ENCODE measurements at regions not wholly inside any gene's neighbourhood (a gene's known extent, or its start where the extent isn't known, plus 50 kb on each side); places are given as distances from the start of the nearest gene placed in this dataset.

DNA sequence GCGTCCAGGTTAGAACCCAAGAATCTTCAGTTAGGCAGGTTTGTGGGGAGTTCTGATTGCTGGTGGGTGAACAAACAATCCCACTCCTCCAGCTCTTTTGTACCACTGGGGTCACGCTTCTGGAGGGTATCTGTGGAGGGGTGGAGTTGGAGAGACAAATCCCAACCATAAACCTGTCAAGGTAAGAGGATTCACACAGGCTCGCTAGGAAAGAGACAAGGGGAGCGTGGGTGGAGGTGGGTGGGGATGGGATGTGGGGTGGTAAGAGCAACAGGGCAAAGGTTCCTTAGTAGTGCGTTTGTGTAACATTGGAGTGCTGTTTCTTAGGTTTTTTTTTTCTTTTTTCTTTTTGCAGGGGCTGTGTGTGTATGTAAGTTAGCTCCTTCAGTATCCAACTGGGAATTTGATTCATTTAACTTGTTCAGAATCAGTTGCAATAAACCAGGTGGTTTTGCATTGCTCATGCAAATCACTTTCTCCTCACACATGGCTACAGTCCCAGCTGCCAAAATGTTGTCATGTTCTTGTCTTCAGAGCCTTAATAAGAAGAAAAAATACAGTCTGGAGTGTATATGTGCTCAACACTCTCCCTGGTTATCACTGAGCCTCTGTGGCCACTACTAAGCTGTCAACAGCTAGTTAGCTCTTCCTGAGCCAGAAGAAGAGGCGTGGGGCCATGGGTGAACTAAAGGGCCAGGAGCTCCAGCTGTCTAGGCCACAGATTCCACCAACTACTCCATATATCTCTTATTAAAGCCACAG is 164.0 kb upstream of the RAD23B start:
- DNase-seq (ENCODE audit: low read depth), result no peak

DNA sequence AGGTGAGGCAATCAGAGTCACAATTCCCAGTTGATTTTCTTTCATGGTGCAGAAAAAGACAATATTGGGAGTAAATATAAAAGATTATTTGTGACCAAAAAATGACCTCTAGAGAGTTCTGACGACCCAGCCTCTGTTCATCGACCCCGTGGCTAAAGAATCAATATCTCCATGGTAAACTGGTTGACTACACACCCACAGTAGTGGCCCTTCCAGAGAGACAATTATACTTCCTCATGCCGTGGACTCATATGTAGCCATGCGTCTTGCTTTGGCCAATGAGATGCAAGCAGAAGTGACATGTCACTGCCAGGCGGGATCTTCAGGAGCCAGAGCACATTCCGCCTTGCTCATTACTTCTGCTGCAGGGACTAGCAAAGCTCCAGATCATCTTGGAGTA is 163.3 kb upstream of the RAD23B start:
- no peak for DNase-seq (ENCODE audit: low read depth)

DNA sequence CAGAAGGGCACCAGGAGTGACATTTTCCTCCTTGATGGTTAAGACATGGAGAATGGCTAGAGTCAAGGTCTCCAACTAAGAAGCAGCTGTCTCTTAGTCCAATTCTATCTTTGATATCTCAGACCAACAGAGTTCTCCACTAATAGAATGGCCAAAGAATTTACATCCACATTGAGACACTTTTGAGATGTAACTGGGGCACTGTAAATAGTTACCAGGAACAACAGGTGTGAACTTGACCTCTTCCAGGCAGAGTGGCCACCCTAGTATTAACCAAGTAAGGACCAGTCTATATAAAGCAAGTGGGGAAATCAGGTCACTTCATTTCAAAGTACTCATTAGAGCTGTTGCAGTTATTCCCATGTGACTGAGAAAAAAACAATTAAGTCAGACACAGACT is 159.7 kb upstream of the RAD23B start:
- DNase-seq (ENCODE audit: low read depth), result no peak

DNA sequence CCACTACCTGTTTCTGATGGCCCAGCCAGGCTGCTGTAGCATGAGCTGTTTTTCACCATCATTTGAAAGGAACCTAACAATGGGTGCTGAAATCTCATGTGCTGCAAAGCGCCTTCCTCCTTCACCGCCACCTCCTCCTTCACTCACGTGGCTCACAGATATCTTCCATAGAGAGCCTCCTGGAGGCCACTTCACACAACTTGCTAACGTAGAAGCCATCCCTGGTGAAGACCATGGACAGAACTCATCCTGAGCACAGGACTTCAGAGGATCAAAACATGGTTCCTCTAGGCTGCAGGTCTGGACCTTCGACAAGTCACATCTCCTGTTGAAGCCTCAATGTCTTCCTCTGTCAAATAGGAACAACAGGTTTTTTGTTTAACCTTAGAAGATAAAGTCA is 155.5 kb upstream of the RAD23B start:
- DNase-seq (ENCODE audit: low read depth), result no peak

DNA sequence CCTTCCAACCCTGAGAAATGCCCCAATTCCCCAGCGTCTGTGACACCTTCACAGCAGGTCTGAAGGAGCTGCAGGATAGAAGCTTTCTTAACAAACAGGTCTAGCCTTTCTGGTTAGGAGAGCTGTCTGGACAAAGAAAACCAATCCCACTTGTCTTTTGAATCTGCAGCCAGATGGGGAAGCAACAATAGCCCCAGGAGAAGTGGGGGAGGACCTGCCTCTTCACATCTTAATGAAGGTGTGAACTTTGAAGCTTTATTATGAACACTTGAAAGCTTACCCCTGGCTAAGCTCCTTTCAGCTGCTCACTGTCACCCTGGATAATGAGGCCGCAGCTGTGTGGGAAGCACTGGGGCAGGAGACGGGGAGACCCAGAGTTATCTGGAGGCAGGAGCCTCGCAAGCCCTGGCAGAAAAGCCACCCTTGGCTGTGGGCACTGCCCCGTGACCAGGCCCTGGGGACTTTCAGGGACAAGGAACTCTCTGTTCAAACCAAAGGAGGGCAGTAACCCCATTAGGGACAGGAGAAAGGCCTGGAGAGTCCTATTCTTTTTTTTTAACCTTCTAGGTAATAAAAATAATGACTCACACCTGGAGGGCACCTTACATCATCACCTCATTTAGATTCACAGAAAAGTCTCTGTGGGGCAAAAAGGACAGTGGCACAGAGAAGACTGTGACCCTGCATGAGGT is 151.8 kb upstream of the RAD23B start:
- DNase-seq (ENCODE audit: low read depth), result peak; percentile 17

DNA sequence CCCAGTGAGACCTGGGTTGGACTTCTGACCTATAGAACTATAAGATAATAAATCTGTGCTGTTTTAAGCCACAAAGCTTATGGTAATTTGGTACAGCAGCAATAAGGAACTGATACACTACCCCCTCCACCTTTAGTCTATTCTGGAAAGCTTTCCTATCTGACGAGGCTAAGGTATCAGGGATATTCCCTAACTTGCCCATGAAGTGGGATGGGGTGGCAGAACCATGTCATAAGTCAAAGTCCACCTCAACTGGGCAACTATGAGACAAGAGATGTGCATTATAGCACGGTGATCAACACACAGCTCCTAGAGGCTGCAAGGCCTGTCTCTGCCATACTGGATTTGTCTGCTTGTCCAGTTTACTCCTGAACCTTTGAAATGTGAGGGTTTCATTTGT is 146.8 kb upstream of the RAD23B start:
- no peak for DNase-seq (ENCODE audit: low read depth)

DNA sequence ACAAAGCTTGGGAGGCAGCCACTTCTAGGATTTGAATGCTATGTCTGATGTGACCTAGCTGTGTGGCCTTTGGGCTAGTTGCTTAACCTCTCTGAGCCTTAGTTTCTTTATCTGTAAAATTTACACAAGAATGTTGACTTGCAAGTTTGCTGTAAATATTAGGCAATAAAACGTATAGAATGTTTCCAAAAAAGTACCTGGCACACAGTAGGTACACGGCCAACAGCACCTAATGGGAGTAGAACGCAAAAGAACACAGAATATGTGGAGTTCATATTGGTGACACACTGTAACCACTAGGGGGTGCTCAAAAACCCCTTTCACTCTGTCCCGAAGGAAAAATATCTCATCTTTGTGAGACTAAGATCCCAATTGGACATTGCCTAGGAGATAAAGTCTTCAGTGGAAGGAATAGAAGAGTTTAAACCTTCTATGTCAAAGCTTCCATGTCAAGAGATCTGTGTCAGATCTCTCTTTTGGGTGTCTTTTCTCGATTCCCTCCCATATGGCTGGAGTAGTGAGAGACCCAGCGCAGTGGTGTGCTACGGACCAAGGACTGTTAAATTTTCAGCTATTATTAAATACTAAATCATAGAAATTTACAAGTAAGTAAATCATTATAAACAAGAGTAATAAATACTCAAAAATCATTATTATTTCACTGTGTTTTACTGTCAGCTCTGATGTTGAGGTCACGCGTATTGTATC is 145.4 kb upstream of the RAD23B start:
- DNase-seq (ENCODE audit: low read depth), result peak; percentile 44

DNA sequence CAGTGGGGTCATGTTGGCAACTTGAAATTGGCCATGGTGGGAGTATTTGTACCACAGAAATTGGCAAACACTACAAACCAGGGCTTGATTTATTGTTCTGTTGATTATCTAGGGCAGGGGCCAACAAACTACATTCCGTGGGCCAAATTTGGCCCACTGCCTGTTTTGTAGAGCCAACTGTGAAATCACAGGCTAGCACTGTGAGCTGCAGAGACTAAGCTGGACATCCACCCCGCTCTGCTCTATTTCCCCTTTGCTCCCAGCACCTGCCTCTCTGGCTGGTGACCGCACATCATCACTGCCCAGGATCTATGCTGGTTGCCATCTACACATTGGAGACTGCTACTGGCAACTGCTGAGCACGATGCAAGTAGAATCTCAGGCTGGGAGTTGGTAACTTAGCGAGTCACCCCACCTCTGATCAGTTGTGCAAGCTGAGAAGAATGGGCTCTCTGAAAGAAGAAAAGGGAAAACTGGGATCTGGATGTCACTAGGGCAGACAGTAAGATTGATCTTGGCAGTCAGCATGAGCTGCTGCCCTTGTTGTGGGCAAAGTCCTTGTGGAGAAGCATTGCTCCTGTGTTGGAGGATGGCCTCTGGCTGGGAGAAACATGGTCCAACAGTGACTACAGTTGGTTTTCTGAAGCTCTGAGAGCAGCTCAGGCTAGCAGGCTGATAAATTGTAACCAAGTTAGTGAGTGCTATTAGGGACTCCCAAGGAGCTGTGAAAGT is 144.7 kb upstream of the RAD23B start:
- DNase-seq (ENCODE audit: low read depth), result no peak

DNA sequence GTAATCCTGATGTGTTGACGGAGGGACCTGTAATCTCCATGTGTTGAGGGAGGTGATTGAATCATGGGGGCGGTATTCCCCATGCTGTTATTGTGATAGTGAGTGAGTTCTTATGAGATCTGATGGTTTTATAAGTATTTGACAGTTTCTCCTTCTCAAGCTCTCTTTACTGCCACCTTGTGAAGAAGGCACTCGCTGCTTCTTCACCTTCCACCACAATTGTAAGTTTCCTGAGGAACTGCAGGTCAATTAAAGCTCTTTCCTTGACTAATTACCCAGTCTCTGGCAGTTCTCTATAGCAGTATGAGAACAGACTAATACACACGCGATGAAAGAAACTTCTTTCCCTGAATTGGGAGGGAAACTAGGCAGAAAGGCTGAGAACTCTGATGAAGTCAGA is 141.1 kb upstream of the RAD23B start:
- no peak for DNase-seq (ENCODE audit: low read depth)

DNA sequence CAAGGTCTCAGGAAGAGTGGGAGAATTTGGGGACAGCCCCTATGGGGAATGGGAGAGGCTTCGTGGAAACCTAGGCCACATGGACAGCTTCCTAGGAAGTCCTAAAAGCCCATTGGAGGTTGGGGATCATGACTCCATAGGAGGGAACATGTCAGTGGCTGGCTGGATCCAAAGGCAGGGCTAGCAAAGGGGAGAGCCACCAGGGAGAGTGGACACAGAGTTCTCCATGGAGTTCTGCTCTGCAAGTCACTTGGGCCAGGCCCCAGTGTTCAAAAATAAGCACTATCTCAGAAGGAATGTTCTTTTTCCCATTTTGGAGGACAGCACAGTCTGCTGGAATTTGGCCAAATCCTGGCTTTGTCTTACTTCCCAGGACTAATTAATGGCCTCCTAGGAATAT is 140.6 kb upstream of the RAD23B start:
- DNase-seq (ENCODE audit: low read depth), result no peak

DNA sequence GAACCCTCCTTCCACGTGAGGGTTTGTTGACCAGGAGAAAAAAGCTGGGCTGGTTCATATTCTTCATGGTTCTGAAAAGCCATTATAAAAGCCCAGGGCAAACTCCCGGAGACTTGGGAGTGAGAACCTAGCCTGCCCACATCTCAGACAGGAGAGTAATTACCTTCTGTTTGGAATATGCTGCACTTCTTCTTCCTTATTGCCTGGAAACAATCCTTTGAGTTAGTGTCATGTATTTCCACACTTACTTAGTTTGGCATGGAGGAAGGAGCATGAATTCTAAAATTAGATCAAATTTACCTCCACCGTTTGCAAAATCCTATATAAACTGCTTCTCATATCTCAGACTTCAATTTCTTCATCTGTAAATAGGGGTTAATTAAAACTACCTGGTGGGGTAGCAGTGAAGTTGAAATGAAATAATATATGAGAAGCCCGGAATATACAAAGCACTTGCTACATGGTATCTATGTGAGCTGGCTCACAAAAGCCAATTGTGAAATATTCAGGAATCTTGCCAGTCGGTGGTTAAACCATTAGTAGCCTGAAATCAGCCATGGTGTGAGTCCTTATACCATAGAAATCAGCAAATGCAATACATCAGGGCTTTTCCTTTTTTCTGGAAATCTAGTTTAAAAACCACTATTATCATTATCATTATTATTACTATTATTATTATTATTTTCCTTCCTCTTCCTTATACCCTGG is 140.0 kb upstream of the RAD23B start:
- DNase-seq (ENCODE audit: low read depth), result no peak

DNA sequence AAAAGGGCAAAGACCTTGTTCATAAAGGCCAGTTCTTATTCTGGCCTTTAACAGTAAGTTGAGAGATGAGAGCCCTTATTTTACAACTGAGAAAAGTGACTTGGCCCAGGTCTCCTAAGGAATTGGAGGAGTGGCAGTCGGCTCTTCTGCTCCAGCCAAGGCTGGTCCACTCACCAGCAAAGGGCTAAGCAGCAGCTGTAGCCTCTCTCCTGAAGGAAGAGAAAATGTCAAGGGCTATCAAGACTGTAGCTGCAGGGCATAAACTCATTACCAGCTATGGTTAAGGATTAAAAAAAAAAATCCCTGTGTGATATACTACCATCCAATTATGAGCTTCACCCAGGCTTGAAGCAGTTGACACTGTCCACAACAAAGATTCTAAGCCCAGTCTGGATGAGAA is 138.6 kb upstream of the RAD23B start:
- DNase-seq (ENCODE audit: low read depth), result no peak

DNA sequence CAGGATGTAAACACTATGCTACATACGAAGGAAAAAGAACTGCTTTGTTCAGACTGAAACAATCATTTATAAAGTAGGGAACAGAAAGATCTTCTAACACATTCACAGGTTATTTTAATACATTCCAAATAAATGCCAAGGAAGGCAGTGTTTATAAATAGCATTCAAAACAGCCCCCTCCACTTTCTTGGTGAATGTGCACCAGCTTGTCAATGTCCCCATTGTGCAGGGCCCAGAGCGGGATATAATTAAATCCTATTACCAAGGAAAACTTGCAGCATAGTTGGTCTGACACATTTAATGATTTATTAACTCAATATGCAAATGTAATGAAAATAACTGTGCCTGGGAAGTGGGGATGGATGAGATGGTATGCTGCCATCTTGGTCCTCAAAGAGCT is 135.9 kb upstream of the RAD23B start:
- no peak for DNase-seq (ENCODE audit: low read depth)

DNA sequence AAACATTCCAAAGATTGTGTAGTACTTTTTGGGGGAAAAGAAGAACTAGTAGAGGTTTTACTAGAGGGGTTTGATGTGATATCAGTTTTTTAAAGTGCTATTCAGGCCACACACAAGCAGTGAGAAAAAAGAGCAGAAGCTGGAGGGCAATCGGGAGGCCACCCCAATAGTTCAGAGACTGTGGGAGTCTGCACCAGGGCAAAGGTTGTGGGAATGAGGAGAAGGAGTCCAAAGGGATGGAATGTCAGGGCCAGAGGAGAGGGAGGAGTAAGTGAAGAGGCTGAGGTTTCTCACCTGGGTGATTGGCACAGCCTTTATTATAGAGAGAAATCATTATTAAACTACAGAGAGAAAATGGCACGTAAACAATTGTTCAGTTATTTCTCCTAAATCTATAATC is 134.9 kb upstream of the RAD23B start:
- DNase-seq (ENCODE audit: low read depth), result no peak

DNA sequence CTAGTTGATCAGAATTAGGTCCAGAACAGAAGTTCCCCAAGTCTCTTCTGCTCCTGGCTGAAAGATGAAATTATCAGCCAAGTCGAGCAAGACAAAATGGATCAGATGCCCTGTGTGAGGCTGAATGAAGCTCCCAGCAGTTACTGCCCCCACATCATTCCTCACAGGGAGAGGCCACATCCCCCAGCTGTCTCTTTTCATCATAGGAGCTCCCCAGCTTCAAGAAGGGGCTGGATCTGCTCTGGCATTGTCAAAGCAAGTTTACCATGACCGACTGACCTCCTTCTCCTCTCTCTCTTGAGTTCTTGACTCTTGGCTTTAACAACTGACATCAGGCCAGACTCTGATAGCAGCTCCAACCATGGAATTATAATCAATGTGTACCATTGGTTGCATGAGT is 133.3 kb upstream of the RAD23B start:
- DNase-seq (ENCODE audit: low read depth), result no peak

DNA sequence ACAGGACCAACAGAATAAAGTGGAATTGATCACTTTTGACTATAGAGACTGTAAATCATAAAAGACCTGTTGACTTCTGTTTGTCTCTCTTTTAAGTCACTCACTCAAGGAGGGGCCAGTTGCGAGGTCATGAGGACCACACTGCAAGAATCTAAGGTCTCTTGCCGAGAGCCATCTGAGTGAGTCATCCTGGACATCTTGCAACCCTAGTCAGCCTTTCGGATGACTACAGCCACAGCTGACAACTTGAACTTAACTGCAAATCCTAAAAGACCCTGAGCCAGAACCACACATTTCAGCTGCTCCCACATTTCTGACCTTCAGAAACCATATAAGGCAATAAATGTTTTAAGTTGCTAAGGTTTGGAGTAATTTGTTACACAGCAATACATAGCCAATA is 129.7 kb upstream of the RAD23B start:
- DNase-seq (ENCODE audit: low read depth), result no peak

DNA sequence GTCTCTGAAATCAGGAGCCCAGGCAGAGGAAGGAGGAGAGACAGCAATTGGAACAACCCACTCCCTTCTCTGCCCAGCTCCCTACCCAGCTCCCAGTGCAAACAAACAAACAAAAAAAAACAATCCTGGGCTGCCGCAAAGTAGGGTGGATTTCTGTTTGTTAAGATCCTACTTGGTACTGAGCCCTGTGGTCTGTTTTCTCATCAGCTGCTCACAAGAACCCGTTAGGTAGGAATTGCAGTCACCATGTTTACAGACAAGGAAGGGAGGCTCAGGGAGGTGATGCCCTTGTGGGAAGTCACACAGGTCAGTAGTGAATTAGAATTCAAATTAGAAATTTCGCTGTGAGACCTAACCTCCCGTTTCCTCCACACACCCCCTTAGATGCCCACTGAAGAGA is 128.8 kb upstream of the RAD23B start:
- no peak for DNase-seq (ENCODE audit: low read depth)

DNA sequence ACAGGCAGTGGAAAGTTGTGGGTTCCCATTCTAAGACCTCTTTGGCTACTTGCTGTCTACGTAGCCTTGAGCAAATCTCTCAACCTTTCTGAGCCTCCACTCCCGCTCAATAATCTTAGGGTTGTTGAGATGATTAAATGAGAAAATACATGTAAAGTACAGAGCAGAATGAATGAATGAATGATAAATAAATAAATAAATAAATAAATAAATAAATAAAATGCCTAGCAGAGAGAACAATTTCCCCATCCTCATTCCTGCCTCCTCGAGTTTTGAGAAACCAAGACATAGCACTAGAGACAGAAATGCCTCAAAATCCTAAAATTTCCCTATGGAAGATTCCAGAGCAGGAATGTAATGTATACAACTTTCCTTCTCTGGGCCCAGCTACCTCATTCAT is 128.3 kb upstream of the RAD23B start:
- DNase-seq (ENCODE audit: low read depth), result no peak

DNA sequence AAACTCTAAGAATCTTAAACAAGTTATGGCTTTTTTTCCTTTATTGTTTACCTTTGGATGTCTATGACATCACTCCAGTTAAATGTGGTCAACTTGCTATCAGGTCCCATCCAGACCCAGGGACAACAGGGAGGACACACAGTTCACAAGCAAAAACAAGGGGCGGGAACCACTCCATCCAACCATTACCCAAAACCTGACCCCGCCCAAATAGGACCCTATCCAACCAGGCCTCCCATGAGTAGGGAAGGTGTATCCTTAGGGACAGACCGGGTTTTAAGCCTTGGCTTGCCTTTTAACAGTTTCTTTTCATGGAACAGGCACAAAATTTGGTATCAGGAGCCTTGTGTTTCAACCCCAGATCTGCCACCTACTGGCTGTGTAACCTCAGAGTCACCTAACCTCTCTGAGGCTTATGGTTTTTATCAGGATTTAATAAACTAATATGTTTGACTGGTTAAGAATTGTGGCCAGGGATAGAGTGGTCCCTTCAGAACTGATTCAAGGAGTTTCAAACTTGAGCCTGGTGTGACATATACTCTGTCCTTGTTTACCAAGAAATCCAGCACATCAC is 127.7 kb upstream of the RAD23B start:
- no peak for DNase-seq (ENCODE audit: low read depth)

DNA sequence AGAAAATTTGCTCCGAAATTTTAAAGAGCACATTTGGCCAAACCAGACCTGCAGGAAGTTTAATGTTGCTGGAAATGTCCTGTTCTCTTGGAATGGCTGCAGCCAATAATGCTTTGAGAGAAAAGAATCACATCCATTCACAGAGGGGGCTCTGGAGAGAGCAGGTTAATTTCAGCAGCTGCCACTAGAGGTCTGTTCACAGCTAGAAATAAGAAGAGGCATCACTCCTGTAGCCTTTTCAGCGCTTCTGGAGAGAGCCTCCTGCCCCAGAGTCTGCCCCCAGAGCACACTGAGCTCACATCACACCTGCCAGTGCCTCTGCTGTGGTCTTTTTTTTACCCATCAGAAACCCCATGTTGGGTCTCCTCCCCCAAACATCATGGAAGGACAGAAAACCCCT is 124.8 kb upstream of the RAD23B start:
- DNase-seq (ENCODE audit: low read depth), result no peak

DNA sequence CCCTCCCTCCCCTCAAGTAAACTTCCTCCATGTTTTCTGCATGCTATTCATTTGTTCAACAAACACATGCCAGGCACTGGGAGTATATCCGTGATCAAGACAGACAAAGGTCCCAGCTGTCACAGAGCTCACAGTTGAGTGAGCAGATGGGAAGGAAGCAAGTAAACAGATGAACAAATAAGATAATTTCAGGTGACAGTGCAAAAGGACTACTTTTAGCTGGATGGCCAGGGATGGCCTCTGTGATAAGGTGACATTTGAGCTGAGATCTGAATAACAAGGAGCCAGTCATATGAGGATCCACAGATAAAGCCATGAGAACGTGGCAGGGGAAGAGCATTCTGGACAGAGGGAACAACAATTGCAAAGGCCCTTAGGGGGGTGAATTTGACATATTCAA is 121.7 kb upstream of the RAD23B start:
- no peak for DNase-seq (ENCODE audit: low read depth)
